ENCODE measurements at regions not wholly inside any gene's neighbourhood (a gene's known extent, or its start where the extent isn't known, plus 50 kb on each side); places are given as distances from the start of the nearest gene placed in this dataset.
"Not testable (repeated sequence)": the region's sequence is repeated elsewhere in the genome, so short reads cannot be mapped to it uniquely, and the experiment has no call there.

- Histone ChIP-seq H3K27me3 (replicated peaks; ENCODE audit: insufficient read depth) (peaks cover 19% of the 10 kb centered on the region), H3K4me1 (ENCODE audit: insufficient read depth) (0 out of 2 replicates have a peak, but pooled peaks cover 4% of the 10 kb centered on the region), H3F3A (ENCODE audit: insufficient read depth) (no peaks in the 10 kb centered on the region), H3K27ac (no peak overlapping the region), H3K9ac (no peak overlapping the region), H3K4me3 (no peak overlapping the region), H3K79me2 (ENCODE audit: insufficient read depth) (no peaks in the 10 kb centered on the region), H2AFZ (no peak overlapping the region), H3K4me2 (ENCODE audit: unreplicated experiment) (no peak overlapping the region), H3K9me3 (ENCODE audit: low read depth) (no peaks in the 10 kb centered on the region), H4K20me1 (ENCODE audit: insufficient read depth) (no peaks in the 10 kb centered on the region), H3K36me3 (ENCODE audit: low read depth) (no peaks in the 10 kb centered on the region), H3K9me2 (ENCODE audit: insufficient read depth) (no peaks in the 10 kb centered on the region)
- whole genome bisulfite sequencing, 2 experiments (ENCODE audit: low coverage in 1 of 2, low lambda C conversion rate in 2 of 2, missing lambda C conversion rate in 2 of 2), result 62% methylated on average over 5 of the region's 5 CpGs
- no peak for DNase-seq
- in situ Hi-C loops (cut with MboI), result no loop called here
- TF ChIP-seq EZH2 (IDR thresholded peaks at IDR 0.05; ENCODE audit: insufficient read depth, poor library complexity, severe bottlenecking) (no peak), EZH2phosphoT487 (IDR thresholded peaks at IDR 0.05; ENCODE audit: insufficient read depth, low read depth) (no peak)
These were observed 137.6 kb upstream of the SVIL start for GRCh38 chr10:29772403-29772802.

- H3K79me2 ChIP-seq (ENCODE audit: insufficient read depth), result no peaks in the 10 kb centered on the region
- H3F3A ChIP-seq (ENCODE audit: insufficient read depth), result no peaks in the 10 kb centered on the region
- in situ Hi-C loops (cut with MboI), result no loop called here
- no peak for DNase-seq
- H3K4me2 ChIP-seq (ENCODE audit: unreplicated experiment), result no peak overlapping the region
- no peak overlapping the region for H3K9ac ChIP-seq
- H3K27me3 ChIP-seq (replicated peaks; ENCODE audit: insufficient read depth), result peaks cover 29% of the 10 kb centered on the region
- no peaks in the 10 kb centered on the region for H3K9me3 ChIP-seq (ENCODE audit: low read depth)
- H3K9me2 ChIP-seq (ENCODE audit: insufficient read depth), result no peaks in the 10 kb centered on the region
- H3K4me1 ChIP-seq (ENCODE audit: insufficient read depth), result 0 out of 2 replicates have a peak, but pooled peaks cover 4% of the 10 kb centered on the region
- H2AFZ ChIP-seq, result no peak overlapping the region
- no peak overlapping the region for H3K27ac ChIP-seq
- no peak for TF ChIP-seq EZH2phosphoT487 (IDR thresholded peaks at IDR 0.05; ENCODE audit: insufficient read depth, low read depth)
- TF ChIP-seq EZH2 (IDR thresholded peaks at IDR 0.05; ENCODE audit: insufficient read depth, poor library complexity, severe bottlenecking), result no peak
- H4K20me1 ChIP-seq (ENCODE audit: insufficient read depth), result no peaks in the 10 kb centered on the region
- no peak overlapping the region for H3K4me3 ChIP-seq
- H3K36me3 ChIP-seq (ENCODE audit: low read depth), result no peaks in the 10 kb centered on the region
- WGBS, 2 experiments (ENCODE audit: low coverage in 1 of 2, low lambda C conversion rate in 2 of 2, missing lambda C conversion rate in 2 of 2), result 85 to 89% methylated on average over 5 of the region's 5 CpGs
These were observed 136.6 kb upstream of the SVIL start for GRCh38 chr10:29771376-29771775.

GRCh38 chr10:29769277-29769676, 134.5 kb upstream of the SVIL start:
- H2AFZ ChIP-seq; H3K4me3 ChIP-seq; H3K4me1 ChIP-seq (ENCODE audit: insufficient read depth); H3K4me2 ChIP-seq (ENCODE audit: unreplicated experiment); DNase-seq; H3F3A ChIP-seq (ENCODE audit: insufficient read depth); H3K79me2 ChIP-seq (ENCODE audit: insufficient read depth); H4K20me1 ChIP-seq (ENCODE audit: insufficient read depth); H3K27ac ChIP-seq; H3K9me2 ChIP-seq (ENCODE audit: insufficient read depth); in situ Hi-C loops (cut with MboI); H3K9ac ChIP-seq; H3K36me3 ChIP-seq (ENCODE audit: low read depth); H3K9me3 ChIP-seq (ENCODE audit: low read depth): not testable (repeated sequence)
- 89 to 91% methylated on average over 4 of the region's 4 CpGs for WGBS, 2 experiments (ENCODE audit: low coverage in 1 of 2, low lambda C conversion rate in 2 of 2, missing lambda C conversion rate in 2 of 2)
- peaks cover 30% of the 10 kb centered on the region for H3K27me3 ChIP-seq (replicated peaks; ENCODE audit: insufficient read depth)

GRCh38 chr10:29767968-29768367, 133.2 kb upstream of the SVIL start:
- WGBS, 2 experiments (ENCODE audit: low coverage in 1 of 2, low lambda C conversion rate in 2 of 2, missing lambda C conversion rate in 2 of 2), result 80% methylated on average over 4 of the region's 4 CpGs
- Histone ChIP-seq H3F3A (ENCODE audit: insufficient read depth) (no peaks in the 10 kb centered on the region), H2AFZ (no peak overlapping the region), H3K4me2 (ENCODE audit: unreplicated experiment) (no peak overlapping the region), H3K9ac (no peak overlapping the region), H3K36me3 (ENCODE audit: low read depth) (no peaks in the 10 kb centered on the region), H3K4me1 (ENCODE audit: insufficient read depth) (0 out of 2 replicates have a peak, but pooled peaks cover 1% of the 10 kb centered on the region), H3K27ac (no peak overlapping the region), H3K4me3 (no peak overlapping the region), H3K79me2 (ENCODE audit: insufficient read depth) (no peaks in the 10 kb centered on the region), H4K20me1 (ENCODE audit: insufficient read depth) (no peaks in the 10 kb centered on the region), H3K9me2 (ENCODE audit: insufficient read depth) (no peaks in the 10 kb centered on the region), H3K27me3 (replicated peaks; ENCODE audit: insufficient read depth) (peaks cover 26% of the 10 kb centered on the region), H3K9me3 (ENCODE audit: low read depth) (no peaks in the 10 kb centered on the region)
- in situ Hi-C loops (cut with MboI), result no loop called here
- no peak for DNase-seq
- TF ChIP-seq EZH2 (IDR thresholded peaks at IDR 0.05; ENCODE audit: insufficient read depth, poor library complexity, severe bottlenecking) (no peak), EZH2phosphoT487 (IDR thresholded peaks at IDR 0.05; ENCODE audit: insufficient read depth, low read depth) (no peak)

- H3K9me3 ChIP-seq (ENCODE audit: low read depth), result no peaks in the 10 kb centered on the region
- H3K36me3 ChIP-seq (ENCODE audit: low read depth), result no peaks in the 10 kb centered on the region
- H4K20me1 ChIP-seq (ENCODE audit: insufficient read depth), result no peaks in the 10 kb centered on the region
- H3K27me3 ChIP-seq (replicated peaks; ENCODE audit: insufficient read depth), result peaks cover 23% of the 10 kb centered on the region
- no peak overlapping the region for H3K9ac ChIP-seq
- 36 to 44% methylated on average over 3 of the region's 3 CpGs for WGBS, 2 experiments (ENCODE audit: low coverage in 1 of 2, low lambda C conversion rate in 2 of 2, missing lambda C conversion rate in 2 of 2)
- H2AFZ ChIP-seq, result no peak overlapping the region
- no peaks in the 10 kb centered on the region for H3K9me2 ChIP-seq (ENCODE audit: insufficient read depth)
- no peaks in the 10 kb centered on the region for H3K79me2 ChIP-seq (ENCODE audit: insufficient read depth)
- no peak for TF ChIP-seq EZH2phosphoT487 (IDR thresholded peaks at IDR 0.05; ENCODE audit: insufficient read depth, low read depth)
- no peak for TF ChIP-seq EZH2 (IDR thresholded peaks at IDR 0.05; ENCODE audit: insufficient read depth, poor library complexity, severe bottlenecking)
- H3F3A ChIP-seq (ENCODE audit: insufficient read depth), result no peaks in the 10 kb centered on the region
- in situ Hi-C loops (cut with MboI), result no loop called here
- H3K4me3 ChIP-seq, result no peak overlapping the region
- no peaks in the 10 kb centered on the region for H3K4me1 ChIP-seq (ENCODE audit: insufficient read depth)
- no peak overlapping the region for H3K27ac ChIP-seq
- no peak overlapping the region for H3K4me2 ChIP-seq (ENCODE audit: unreplicated experiment)
- no peak for DNase-seq
These were observed 132.0 kb upstream of the SVIL start for GRCh38 chr10:29766753-29767152.

Measured in GM23248 (cell line).